ENCODE measurements at regions not wholly inside any gene's neighbourhood (a gene's known extent, or its start where the extent isn't known, plus 50 kb on each side); places are given as distances from the start of the nearest gene placed in this dataset.
"Not testable (repeated sequence)": the region's sequence is repeated elsewhere in the genome, so short reads cannot be mapped to it uniquely, and the experiment has no call there.

- DNase-seq: no peak
Measured at GRCh38 chr2:75986617-75987016, 275.9 kb upstream of the GCFC2 start.

- DNase-seq: no peak
Measured at GRCh38 chr2:75982719-75983118, 272.0 kb upstream of the GCFC2 start.

GRCh38 chr2:75964646-75965045 is 253.9 kb upstream of the GCFC2 start:
- no peak for DNase-seq

GRCh38 chr2:75960472-75961009 is 249.8 kb upstream of the GCFC2 start:
- no peak for DNase-seq

GRCh38 chr2:75959724-75960471 is 249.2 kb upstream of the GCFC2 start:
- DNase-seq: no peak

GRCh38 chr2:75954761-75955160 is 244.0 kb upstream of the GCFC2 start:
- DNase-seq: no peak

- no peak for DNase-seq
Measured at GRCh38 chr2:75952173-75952572, 241.5 kb upstream of the GCFC2 start.

GRCh38 chr2:75949385-75950030 is 238.8 kb upstream of the GCFC2 start:
- no peak for DNase-seq

GRCh38 chr2:75936311-75936710 is 225.6 kb upstream of the GCFC2 start:
- no peak for DNase-seq

GRCh38 chr2:75932996-75933395 is 222.3 kb upstream of the GCFC2 start:
- no peak for DNase-seq

GRCh38 chr2:75928093-75928492 is 217.4 kb upstream of the GCFC2 start:
- DNase-seq: no peak

- no peak for DNase-seq
Measured at GRCh38 chr2:75925331-75926024, 214.8 kb upstream of the GCFC2 start.

- DNase-seq: no peak
Measured at GRCh38 chr2:75922191-75922590, 211.5 kb upstream of the GCFC2 start.

GRCh38 chr2:75920859-75921551 is 210.3 kb upstream of the GCFC2 start:
- DNase-seq: no peak

GRCh38 chr2:75915851-75916634 is 205.3 kb upstream of the GCFC2 start:
- DNase-seq: no peak

- DNase-seq: no peak
Measured at GRCh38 chr2:75896779-75897366, 186.2 kb upstream of the GCFC2 start.

- DNase-seq: no peak
Measured at GRCh38 chr2:75894170-75894569, 183.5 kb upstream of the GCFC2 start.

- DNase-seq: no peak
Measured at GRCh38 chr2:75892490-75892889, 181.8 kb upstream of the GCFC2 start.

- DNase-seq: no peak
Measured at GRCh38 chr2:75882530-75882929, 171.8 kb upstream of the GCFC2 start.

GRCh38 chr2:75875606-75876005 is 164.9 kb upstream of the GCFC2 start:
- DNase-seq: not testable (repeated sequence)

GRCh38 chr2:75871762-75872614 is 161.3 kb upstream of the GCFC2 start:
- DNase-seq: not testable (repeated sequence)

Measured in inflammatory macrophage treated with lipopolysaccharide for 1 hour (primary cell).